Fibroblast of lung (primary cell): ENCODE measurements at regions not wholly inside any gene's neighbourhood (a gene's known extent, or its start where the extent isn't known, plus 50 kb on each side); places are given as distances from the start of the nearest gene placed in this dataset.

Experiments used
- CTCF ChIP-seq, 2 donors: IDR thresholded peaks in 1 of 2; conservative IDR thresholded peaks in 1 of 2; 1 replicate in 1 of 2; 2 replicates in 1 of 2; pipeline ENCODE4 v1.5.1; 2011 to 2012; ENCODE audit warnings: low read length in 2 of 2, control low read depth in 1 of 2, inconsistent platforms in 1 of 2, low read depth in 1 of 2, mild to moderate bottlenecking in 1 of 2
- EZH2 ChIP-seq: IDR thresholded peaks from 2 replicates; pipeline ENCODE4 v1.5.1; 2012; ENCODE audit warnings: low read length, control low read depth, mild to moderate bottlenecking; ENCODE audit errors: missing control alignments

DNA sequence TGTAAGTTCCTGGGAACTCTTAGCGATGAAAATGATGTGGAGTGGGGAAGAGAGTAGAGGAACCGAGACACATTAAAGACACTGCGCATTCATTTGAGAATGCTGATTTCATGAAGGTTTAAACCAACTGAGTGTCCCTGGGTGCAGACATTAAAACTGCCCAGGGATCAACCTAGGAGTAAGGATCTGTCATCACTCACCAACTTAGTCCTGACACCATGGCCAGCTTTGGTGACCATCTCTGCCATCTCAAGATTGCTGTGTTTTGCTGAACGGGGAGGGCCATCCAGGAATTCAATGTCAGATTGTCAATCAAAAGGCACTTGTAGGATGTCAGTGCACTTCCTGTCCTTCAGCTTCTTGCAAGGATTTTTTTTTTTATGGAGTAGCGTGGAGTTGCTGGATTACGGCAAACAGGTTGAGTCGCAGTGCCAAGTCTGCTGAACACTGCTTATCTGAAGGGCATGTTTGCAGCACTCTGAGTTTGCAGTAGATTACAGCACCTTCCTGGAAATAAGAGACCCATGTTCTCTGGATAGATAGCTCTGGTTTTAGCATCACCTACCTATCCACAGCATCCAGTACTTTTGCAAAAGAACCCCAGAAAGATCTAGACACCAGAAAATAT, 258.1 kb upstream of the IRX3 start:
- TF ChIP-seq CTCF (conservative IDR thresholded peaks at IDR 0.05 in 1 of 2, IDR thresholded peaks at IDR 0.05 in 1 of 2; ENCODE audit: low read depth in 1 of 2, low read length in 2 of 2) (no peak), EZH2 (no peak)
